H9 (cell line): ENCODE measurements at regions not wholly inside any gene's neighbourhood (a gene's known extent, or its start where the extent isn't known, plus 50 kb on each side); places are given as distances from the start of the nearest gene placed in this dataset.

Source experiments
- DNase-seq: peaks from one replicate; pipeline ENCODE4 v3.0.0-alpha.2; 2017
- H2AFZ ChIP-seq: one replicate; pipeline ENCODE4 v1.6.1; 2013; ENCODE audit warnings: mild to moderate bottlenecking, low read length, control low read depth, moderate library complexity
- H2AK5ac ChIP-seq: 2 replicates; pipeline ENCODE4 v1.6.1; 2013; ENCODE audit warnings: low read length, control low read depth, mixed read lengths; ENCODE audit not compliant: insufficient read length
- H2BK120ac ChIP-seq: one replicate; pipeline ENCODE4 v1.6.1; 2013; ENCODE audit warnings: low read depth, mild to moderate bottlenecking, low read length, control low read depth, inconsistent platforms; ENCODE audit not compliant: poor library complexity, severe bottlenecking
- H2BK12ac ChIP-seq: 2 replicates; pipeline ENCODE4 v1.6.1; 2013; ENCODE audit warnings: low read length, control low read depth, mixed read lengths, low read depth; ENCODE audit not compliant: insufficient read length
- H2BK15ac ChIP-seq: 2 replicates; pipeline ENCODE4 v1.6.1; 2013; ENCODE audit warnings: low read depth, low read length, control low read depth
- H2BK20ac ChIP-seq: one replicate; pipeline ENCODE4 v1.6.1; 2013; ENCODE audit warnings: low read depth, mild to moderate bottlenecking, low read length, control low read depth, inconsistent platforms; ENCODE audit not compliant: poor library complexity, severe bottlenecking
- H2BK5ac ChIP-seq: 2 replicates; pipeline ENCODE4 v1.6.1; 2013; ENCODE audit warnings: low read length, control low read depth, mixed read lengths; ENCODE audit not compliant: insufficient read length
- H3K14ac ChIP-seq: 2 replicates; pipeline ENCODE4 v1.6.1; 2013; ENCODE audit warnings: low read length, control low read depth; ENCODE audit not compliant: insufficient read depth
- H3K18ac ChIP-seq: 2 replicates; pipeline ENCODE4 v1.6.1; 2013; ENCODE audit warnings: low read depth, mild to moderate bottlenecking, mixed read lengths, low read length, control low read depth; ENCODE audit not compliant: insufficient read length
- H3K23ac ChIP-seq: 2 replicates; pipeline ENCODE4 v1.6.1; 2013; ENCODE audit warnings: low read length, control low read depth, mixed read lengths, low read depth; ENCODE audit not compliant: insufficient read length
- H3K23me2 ChIP-seq: 2 replicates; pipeline ENCODE4 v1.6.1; 2013; ENCODE audit warnings: low read depth, mild to moderate bottlenecking, mixed read lengths, low read length, control low read depth; ENCODE audit not compliant: insufficient read length, poor library complexity, severe bottlenecking
- H3K27ac ChIP-seq: 2 replicates; pipeline ENCODE4 v1.5.1; 2013; ENCODE audit warnings: low read length, control low read depth, mixed read lengths, low read depth; ENCODE audit not compliant: insufficient read length
- H3K27me3 ChIP-seq: 2 replicates; pipeline ENCODE4 v1.6.1; 2013; ENCODE audit warnings: low read length, control low read depth, inconsistent platforms; ENCODE audit not compliant: insufficient read depth
- H3K4ac ChIP-seq: 2 replicates; pipeline ENCODE4 v1.6.1; 2013; ENCODE audit warnings: low read depth, mild to moderate bottlenecking, control low read depth, inconsistent platforms, low read length, moderate library complexity
- H3K4me1 ChIP-seq: 2 replicates; pipeline ENCODE4 v1.6.1; 2013; ENCODE audit warnings: low read length, control low read depth, inconsistent platforms; ENCODE audit not compliant: insufficient read depth
- H3K4me2 ChIP-seq: 2 replicates; pipeline ENCODE4 v1.6.1; 2013; ENCODE audit warnings: low read length, control low read depth, mixed read lengths; ENCODE audit not compliant: insufficient read length, insufficient read depth
- H3K56ac ChIP-seq: 2 replicates; pipeline ENCODE4 v1.6.1; 2013; ENCODE audit warnings: low read depth, mild to moderate bottlenecking, mixed read lengths, low read length, control low read depth; ENCODE audit not compliant: insufficient read length
- H3K79me1 ChIP-seq: 2 replicates; pipeline ENCODE4 v1.6.1; 2013; ENCODE audit warnings: low read depth, mild to moderate bottlenecking, moderate library complexity, low read length, control low read depth, inconsistent platforms; ENCODE audit not compliant: insufficient read depth, poor library complexity, severe bottlenecking
- H3K79me2 ChIP-seq: 2 replicates; pipeline ENCODE4 v1.6.1; 2013; ENCODE audit warnings: low read length, control low read depth, inconsistent platforms; ENCODE audit not compliant: insufficient read depth
- H3K9ac ChIP-seq: 2 replicates; pipeline ENCODE4 v1.6.1; 2013; ENCODE audit warnings: low read length, control low read depth, mixed read lengths; ENCODE audit not compliant: insufficient read length; ENCODE audit errors: extremely low read depth
- H3K9me3 ChIP-seq: one replicate; pipeline ENCODE4 v1.6.1; 2013; ENCODE audit warnings: low read depth, low read length, inconsistent platforms; ENCODE audit not compliant: control insufficient read depth
- H3T11ph ChIP-seq: one replicate; pipeline ENCODE4 v1.6.1; 2013; ENCODE audit warnings: mild to moderate bottlenecking, low read length, control low read depth, inconsistent platforms
- H4K20me1 ChIP-seq: one replicate; pipeline ENCODE4 v1.6.1; 2013; ENCODE audit not compliant: control insufficient read depth, insufficient read length, insufficient read depth
- H4K5ac ChIP-seq: 2 replicates; pipeline ENCODE4 v1.6.1; 2013; ENCODE audit warnings: low read depth, mild to moderate bottlenecking, mixed read lengths, low read length, control low read depth; ENCODE audit not compliant: insufficient read length
- H4K8ac ChIP-seq: replicated peaks from 2 replicates; pipeline ENCODE4 v1.6.1; 2013; ENCODE audit warnings: low read length, control low read depth, mixed read lengths, low read depth; ENCODE audit not compliant: insufficient read length
- H4K91ac ChIP-seq: 2 replicates; pipeline ENCODE4 v1.6.1; 2013; ENCODE audit warnings: low read depth, mild to moderate bottlenecking, moderate library complexity, mixed read lengths, low read length, control low read depth; ENCODE audit not compliant: insufficient read length
- H3K27ac Mint-ChIP-seq, 3 experiments: 2 replicates in 2 of 3; 3 replicates in 1 of 3; pipeline ENCODE4 v1.8.0; 2020 to 2021; ENCODE audit warnings: mixed read lengths in 3 of 3, mild to moderate bottlenecking in 1 of 3, moderate library complexity in 1 of 3
- H3K27me3 Mint-ChIP-seq: 2 replicates; pipeline ENCODE4 v1.8.0; 2021; ENCODE audit warnings: low read depth, mild to moderate bottlenecking, moderate library complexity, mixed read lengths
- H3K36me3 Mint-ChIP-seq, 3 experiments: 2 replicates in 2 of 3; 3 replicates in 1 of 3; pipeline ENCODE4 v1.8.0; 2020 to 2021; ENCODE audit warnings: low read depth in 3 of 3, mixed read lengths in 3 of 3; ENCODE audit not compliant: insufficient read depth in 1 of 3
- H3K4me1 Mint-ChIP-seq, 2 experiments: 2 replicates each; pipeline ENCODE4 v1.8.0; 2020; ENCODE audit warnings: mixed read lengths in 2 of 2
- H3K4me3 Mint-ChIP-seq, 2 experiments: 2 replicates in 1 of 2; 3 replicates in 1 of 2; pipeline ENCODE4 v1.8.0; 2020 to 2021; ENCODE audit warnings: mild to moderate bottlenecking in 2 of 2, mixed read lengths in 2 of 2, moderate library complexity in 1 of 2
- H3K9me3 Mint-ChIP-seq, 2 experiments: 2 replicates in 1 of 2; 3 replicates in 1 of 2; pipeline ENCODE4 v1.8.0; 2020; ENCODE audit warnings: mild to moderate bottlenecking in 2 of 2, mixed read lengths in 2 of 2, moderate library complexity in 1 of 2
- WGBS: extraction: QIAGEN DNeasy Blood & Tissue Kit; methylation state at CpG from one replicate; pipeline ENCODE4 v1.1.7; 2013; ENCODE audit warnings: missing lambda C conversion rate, low lambda C conversion rate, mixed read lengths; ENCODE audit not compliant: insufficient read length; ENCODE audit errors: extremely low coverage; 5-methylcytosine and 5-hydroxymethylcytosine counted together
- TF ChIP-seq, protein P1 (sequence below): fragments of 200-600 bp; sonication (generic); conservative IDR thresholded peaks from 3 replicates; pipeline ENCODE4 v1.8.0; 2021; ENCODE audit warnings: antibody characterized with exemption, mild to moderate bottlenecking

DNA sequence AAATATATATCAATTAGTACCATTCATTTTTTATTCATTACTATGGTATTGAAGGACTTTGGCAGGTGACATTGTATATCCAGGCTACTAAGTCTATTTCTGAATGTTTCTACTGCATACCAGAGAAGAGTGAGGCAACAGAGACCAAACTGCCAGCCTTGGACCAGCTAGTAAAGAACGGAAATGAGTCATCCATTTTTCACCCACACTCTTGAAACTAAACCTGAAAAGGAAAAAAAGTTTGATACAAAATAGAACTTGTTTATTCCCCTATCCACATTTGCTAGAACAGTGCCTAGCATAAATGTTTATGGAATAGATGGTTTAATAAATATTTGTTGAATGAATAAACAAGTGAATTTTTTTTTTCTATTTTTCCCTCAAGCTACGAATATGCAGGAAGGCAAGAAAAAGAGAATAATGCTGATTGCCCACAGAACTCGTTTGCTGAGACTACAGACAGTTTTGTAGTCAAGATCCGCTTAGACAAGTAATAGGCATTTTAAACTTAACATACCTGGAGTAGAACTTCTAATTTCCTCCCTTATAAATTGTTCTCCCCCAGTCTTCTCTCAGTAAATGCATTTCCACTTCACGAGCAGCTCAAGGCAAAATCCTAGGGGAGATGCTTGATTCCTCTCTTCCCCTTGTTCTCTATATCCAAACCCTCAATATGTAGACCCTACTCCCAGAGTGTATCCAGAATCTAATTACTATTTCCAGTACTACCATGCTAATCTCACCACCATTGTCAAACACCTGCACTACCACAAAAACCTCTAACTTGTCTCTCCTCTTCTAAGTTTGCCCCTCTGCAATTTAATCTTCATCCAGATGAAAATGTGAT, 146.2 kb upstream of the RASA1 start:
- Histone ChIP-seq H3K18ac (no peak overlapping the region), H2BK12ac (no peak overlapping the region), H3K27me3 (no peaks in the 10 kb centered on the region), H3K9ac (no peak overlapping the region), H2AK5ac (no peak overlapping the region), H3K56ac (no peak overlapping the region), H3K79me1 (no peaks in the 10 kb centered on the region), H4K5ac (no peak overlapping the region), H3K79me2 (no peaks in the 10 kb centered on the region), H3K14ac (no peak overlapping the region), H3K4me2 (no peak overlapping the region), H2BK120ac (no peak overlapping the region), H3K4ac (no peak overlapping the region), H3K23ac (no peak overlapping the region), H3K23me2 (no peaks in the 10 kb centered on the region), H2BK15ac (no peak overlapping the region), H4K8ac (no peak overlapping the region), H3K4me1 (no peaks in the 10 kb centered on the region; the same call in 1 of the 2 replicates), H3T11ph (no peak overlapping the region), H2BK5ac (no peak overlapping the region), H3K27ac (no peak overlapping the region), H2BK20ac (no peak overlapping the region), H4K20me1 (no peaks in the 10 kb centered on the region), H2AFZ (no peak overlapping the region), H4K91ac (no peak overlapping the region), H3K9me3 (no peaks in the 10 kb centered on the region)
- H3K27ac Mint-ChIP-seq = no peak overlapping the region
- TF ChIP-seq, protein P1, sequence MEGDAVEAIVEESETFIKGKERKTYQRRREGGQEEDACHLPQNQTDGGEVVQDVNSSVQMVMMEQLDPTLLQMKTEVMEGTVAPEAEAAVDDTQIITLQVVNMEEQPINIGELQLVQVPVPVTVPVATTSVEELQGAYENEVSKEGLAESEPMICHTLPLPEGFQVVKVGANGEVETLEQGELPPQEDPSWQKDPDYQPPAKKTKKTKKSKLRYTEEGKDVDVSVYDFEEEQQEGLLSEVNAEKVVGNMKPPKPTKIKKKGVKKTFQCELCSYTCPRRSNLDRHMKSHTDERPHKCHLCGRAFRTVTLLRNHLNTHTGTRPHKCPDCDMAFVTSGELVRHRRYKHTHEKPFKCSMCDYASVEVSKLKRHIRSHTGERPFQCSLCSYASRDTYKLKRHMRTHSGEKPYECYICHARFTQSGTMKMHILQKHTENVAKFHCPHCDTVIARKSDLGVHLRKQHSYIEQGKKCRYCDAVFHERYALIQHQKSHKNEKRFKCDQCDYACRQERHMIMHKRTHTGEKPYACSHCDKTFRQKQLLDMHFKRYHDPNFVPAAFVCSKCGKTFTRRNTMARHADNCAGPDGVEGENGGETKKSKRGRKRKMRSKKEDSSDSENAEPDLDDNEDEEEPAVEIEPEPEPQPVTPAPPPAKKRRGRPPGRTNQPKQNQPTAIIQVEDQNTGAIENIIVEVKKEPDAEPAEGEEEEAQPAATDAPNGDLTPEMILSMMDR = no peak
- H3K4me1 Mint-ChIP-seq = no peaks in the 10 kb centered on the region
- no CpG with 5 or more reads among the region's 5 CpGs for WGBS
- H3K9me3 Mint-ChIP-seq = no peaks in the 10 kb centered on the region
- no peak for DNase-seq
- no peaks in the 10 kb centered on the region for H3K36me3 Mint-ChIP-seq
- H3K4me3 Mint-ChIP-seq = no peak overlapping the region
- H3K27me3 Mint-ChIP-seq = no peaks in the 10 kb centered on the region
